HEK293T (cell line): ENCODE measurements at regions not wholly inside any gene's neighbourhood (a gene's known extent, or its start where the extent isn't known, plus 50 kb on each side); places are given as distances from the start of the nearest gene placed in this dataset.

Experiments
- CTCF ChIA-PET: fragments of 350-600 bp; formaldehyde crosslinking; extraction: SDS; loops from one replicate; lab custom pipeline; 2021; ENCODE audit warnings: antibody characterized with exemption, inconsistent platforms; lab: Yijun Ruan, JAX
- POLR2A ChIA-PET: fragments of 350-600 bp; formaldehyde crosslinking; extraction: SDS; loops from one replicate; lab custom pipeline; 2020; ENCODE audit warnings: antibody characterized with exemption, inconsistent platforms; lab: Yijun Ruan, JAX
- DNase-seq: peaks from one replicate; pipeline ENCODE4 v3.0.0; 2012; ENCODE audit warnings: mixed read lengths; ENCODE audit errors: extremely low spot score
- ARNT ChIP-seq: fragments of 450-650 bp; IDR thresholded peaks from 2 replicates; pipeline ENCODE4 v1.6.1; 2017; ENCODE audit warnings: mild to moderate bottlenecking
- BHLHE40 ChIP-seq: fragments of 450-650 bp; IDR thresholded peaks from 2 replicates; pipeline ENCODE4 v1.6.1; 2016; ENCODE audit warnings: mild to moderate bottlenecking, moderate library complexity, borderline replicate concordance
- CTBP1 ChIP-seq: fragments of 450-650 bp; IDR thresholded peaks from 2 replicates; pipeline ENCODE4 v1.6.1; 2016; ENCODE audit warnings: borderline replicate concordance
- ELF4 ChIP-seq: fragments of 450-650 bp; IDR thresholded peaks from 2 replicates; pipeline ENCODE4 v1.6.1; 2017; ENCODE audit warnings: antibody characterized with exemption
- FOXA1 ChIP-seq: fragments of 450-650 bp; IDR thresholded peaks from 2 replicates; pipeline ENCODE4 v1.6.1; 2016; ENCODE audit warnings: mild to moderate bottlenecking
- FOXK2 ChIP-seq: fragments of 450-650 bp; IDR thresholded peaks from 2 replicates; pipeline ENCODE4 v1.6.1; 2016; ENCODE audit warnings: mild to moderate bottlenecking
- FOXM1 ChIP-seq: fragments of 450-650 bp; IDR thresholded peaks from 2 replicates; pipeline ENCODE4 v1.6.1; 2017; ENCODE audit warnings: mild to moderate bottlenecking, borderline replicate concordance
- HDGF ChIP-seq: fragments of 450-650 bp; IDR thresholded peaks from 2 replicates; pipeline ENCODE4 v1.6.1; 2017; ENCODE audit warnings: antibody characterized with exemption, borderline replicate concordance
- L3MBTL2 ChIP-seq: fragments of 450-650 bp; conservative IDR thresholded peaks from 2 replicates; pipeline ENCODE4 v1.6.1; 2016; ENCODE audit warnings: mild to moderate bottlenecking
- LEF1 ChIP-seq: fragments of 450-650 bp; IDR thresholded peaks from 2 replicates; pipeline ENCODE4 v1.6.1; 2017; ENCODE audit warnings: mild to moderate bottlenecking, borderline replicate concordance
- NFRKB ChIP-seq: fragments of 450-650 bp; IDR thresholded peaks from 2 replicates; pipeline ENCODE4 v1.6.1; 2016; ENCODE audit warnings: mild to moderate bottlenecking, moderate library complexity
- PKNOX1 ChIP-seq: fragments of 450-650 bp; IDR thresholded peaks from 2 replicates; pipeline ENCODE4 v1.6.1; 2016
- SP1 ChIP-seq: fragments of 450-650 bp; IDR thresholded peaks from 2 replicates; pipeline ENCODE4 v1.6.1; 2017
- SUZ12 ChIP-seq: fragments of 450-650 bp; IDR thresholded peaks from 2 replicates; pipeline ENCODE4 v1.6.1; 2016; ENCODE audit warnings: mild to moderate bottlenecking
- TARDBP ChIP-seq: fragments of 450-650 bp; IDR thresholded peaks from 2 replicates; pipeline ENCODE4 v1.6.1; 2016
- ZNF384 ChIP-seq: fragments of 450-650 bp; IDR thresholded peaks from 2 replicates; pipeline ENCODE4 v1.6.1; 2016

DNA sequence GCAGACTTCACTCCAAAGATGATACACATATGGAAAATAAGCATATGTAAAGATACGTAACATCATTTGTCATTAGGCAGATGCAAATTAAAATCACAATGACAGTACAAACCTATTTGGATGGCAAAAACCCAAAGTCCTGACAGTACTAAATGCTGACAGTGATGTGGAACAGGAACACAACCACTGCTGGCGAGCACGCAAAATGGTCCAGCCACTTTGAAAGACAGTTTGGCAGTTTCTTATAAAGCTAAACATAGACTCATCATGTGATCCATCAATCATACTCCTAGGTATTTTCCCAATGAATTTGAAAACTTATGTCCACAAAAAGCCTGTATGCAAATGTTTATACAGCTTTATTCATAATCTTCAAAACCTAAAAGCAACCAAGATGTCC lies 200.7 kb downstream of the RAMP3 start:
- TF ChIP-seq L3MBTL2 (no peak), FOXA1 (no peak), HDGF (no peak), TARDBP (no peak), NFRKB (no peak), ARNT (no peak), SP1 (no peak), ELF4 (no peak), FOXK2 (no peak), LEF1 (no peak), ZNF384 (no peak), PKNOX1 (no peak), CTBP1 (no peak), FOXM1 (no peak), SUZ12 (no peak), BHLHE40 (no peak)
- ChIA-PET POLR2A (no interaction called here), CTCF (no interaction called here)
- no peak for DNase-seq

- TF ChIP-seq PKNOX1 (no peak), L3MBTL2 (no peak), ZNF384 (no peak), NFRKB (no peak), SP1 (no peak), CTBP1 (no peak), BHLHE40 (no peak), HDGF (no peak), TARDBP (no peak), ELF4 (no peak)
- DNase-seq = no peak
- CTCF ChIA-PET = no interaction called here
- POLR2A ChIA-PET = no interaction called here
Observed at GRCh38 chr7:45359250-45359649, 201.7 kb downstream of the RAMP3 start.

- ChIA-PET POLR2A (no interaction called here), CTCF (no interaction called here)
Observed at GRCh38 chr7:45359776-45360175, 202.2 kb downstream of the RAMP3 start.

GRCh38 chr7:45363669-45364068 lies 206.1 kb downstream of the RAMP3 start:
- no peak for DNase-seq
- POLR2A ChIA-PET = no interaction called here
- CTCF ChIA-PET = no interaction called here
- TF ChIP-seq TARDBP (no peak), FOXA1 (no peak), LEF1 (no peak), HDGF (no peak), BHLHE40 (no peak), L3MBTL2 (no peak), SUZ12 (no peak), ZNF384 (no peak), NFRKB (no peak), ELF4 (no peak)

More at GRCh38 chr7:45359776-45360175, 202.2 kb downstream of the RAMP3 start:
- TF ChIP-seq ZNF384 (no peak), BHLHE40 (no peak), FOXK2 (no peak), ELF4 (no peak), FOXA1 (no peak)
- no peak for DNase-seq

GRCh38 chr7:45365341-45365740 lies 207.8 kb downstream of the RAMP3 start:
- ChIA-PET CTCF (no interaction called here), POLR2A (no interaction called here)
- TF ChIP-seq L3MBTL2 = no peak
- TF ChIP-seq HDGF = no peak
- TF ChIP-seq FOXM1 = no peak
- TF ChIP-seq BHLHE40 = no peak
- no peak for TF ChIP-seq FOXK2
- TF ChIP-seq ELF4 = no peak
- TF ChIP-seq CTBP1 = no peak
- TF ChIP-seq LEF1 = no peak
- no peak for TF ChIP-seq PKNOX1
- TF ChIP-seq ARNT = no peak
- no peak for TF ChIP-seq FOXA1
- no peak for TF ChIP-seq SP1
- TF ChIP-seq TARDBP = no peak
- no peak for TF ChIP-seq SUZ12
- TF ChIP-seq NFRKB = no peak
- no peak for TF ChIP-seq ZNF384
- DNase-seq = no peak

- no peak for DNase-seq
- ChIA-PET CTCF (no interaction called here), POLR2A (no interaction called here)
- no peak for TF ChIP-seq HDGF
- TF ChIP-seq SUZ12 = no peak
- no peak for TF ChIP-seq TARDBP
- no peak for TF ChIP-seq ELF4
- TF ChIP-seq CTBP1 = no peak
- TF ChIP-seq PKNOX1 = no peak
- TF ChIP-seq SP1 = no peak
- TF ChIP-seq FOXM1 = no peak
- no peak for TF ChIP-seq FOXK2
- no peak for TF ChIP-seq ZNF384
Observed at GRCh38 chr7:45366475-45366874, 207.7 kb upstream of the ADCY1 start.
